ENCODE measurements at regions not wholly inside any gene's neighbourhood (a gene's known extent, or its start where the extent isn't known, plus 50 kb on each side); places are given as distances from the start of the nearest gene placed in this dataset.

- no peak for TF ChIP-seq CTBP1 (IDR thresholded peaks at IDR 0.05; ENCODE audit: borderline replicate concordance)
- TF ChIP-seq NFRKB (IDR thresholded peaks at IDR 0.05) = no peak
- TF ChIP-seq ELF4 (IDR thresholded peaks at IDR 0.05) = no peak
- TF ChIP-seq HDGF (IDR thresholded peaks at IDR 0.05; ENCODE audit: borderline replicate concordance) = no peak
- TF ChIP-seq FOXM1 (IDR thresholded peaks at IDR 0.05; ENCODE audit: borderline replicate concordance) = no peak
- no peak for TF ChIP-seq SP1 (IDR thresholded peaks at IDR 0.05)
- TF ChIP-seq ARNT (IDR thresholded peaks at IDR 0.05) = no peak
- TF ChIP-seq SUZ12 (IDR thresholded peaks at IDR 0.05) = no peak
- no peak for TF ChIP-seq L3MBTL2 (conservative IDR thresholded peaks at IDR 0.05)
- TF ChIP-seq BHLHE40 (IDR thresholded peaks at IDR 0.05; ENCODE audit: borderline replicate concordance) = no peak
These were observed 74.5 kb upstream of the LEP start for GRCh38 chr7:128166603-128167041.
